GM12891 (cell line): ENCODE measurements at regions not wholly inside any gene's neighbourhood (a gene's known extent, or its start where the extent isn't known, plus 50 kb on each side); places are given as distances from the start of the nearest gene placed in this dataset.

Source experiments
- DNase-seq: peaks from one replicate; pipeline ENCODE4 v3.0.0; 2011; ENCODE audit warnings: low spot score; ENCODE audit not compliant: insufficient read length
- FAIRE-seq: peaks from 2 replicates; lab custom pipeline; 2011; peaks lifted over from hg19 to GRCh38; lab: Jason Lieb, UNC
- PAX5 ChIP-seq: IDR thresholded peaks from 2 replicates; pipeline ENCODE4 v1.6.1; 2011; ENCODE audit warnings: low read length, moderate library complexity, mild to moderate bottlenecking; ENCODE audit not compliant: insufficient read depth, severe bottlenecking
- POLR2A ChIP-seq: IDR thresholded peaks from 2 replicates; pipeline ENCODE4 v1.6.1; 2011; ENCODE audit warnings: low read depth, low read length, control low read depth
- POLR2AphosphoS5 ChIP-seq: IDR thresholded peaks from 2 replicates; pipeline ENCODE4 v1.6.1; 2011; ENCODE audit warnings: low read depth, low read length, control low read depth
- POU2F2 ChIP-seq: IDR thresholded peaks from 2 replicates; pipeline ENCODE4 v1.6.1; 2011; ENCODE audit warnings: low read depth, mild to moderate bottlenecking, control low read depth, low read length, moderate library complexity
- SPI1 ChIP-seq: IDR thresholded peaks from 2 replicates; pipeline ENCODE4 v1.6.1; 2011; ENCODE audit warnings: low read depth, low read length, control low read depth
- TAF1 ChIP-seq: IDR thresholded peaks from 2 replicates; pipeline ENCODE4 v1.6.1; 2011; ENCODE audit warnings: low read depth, low read length, control low read depth

DNA sequence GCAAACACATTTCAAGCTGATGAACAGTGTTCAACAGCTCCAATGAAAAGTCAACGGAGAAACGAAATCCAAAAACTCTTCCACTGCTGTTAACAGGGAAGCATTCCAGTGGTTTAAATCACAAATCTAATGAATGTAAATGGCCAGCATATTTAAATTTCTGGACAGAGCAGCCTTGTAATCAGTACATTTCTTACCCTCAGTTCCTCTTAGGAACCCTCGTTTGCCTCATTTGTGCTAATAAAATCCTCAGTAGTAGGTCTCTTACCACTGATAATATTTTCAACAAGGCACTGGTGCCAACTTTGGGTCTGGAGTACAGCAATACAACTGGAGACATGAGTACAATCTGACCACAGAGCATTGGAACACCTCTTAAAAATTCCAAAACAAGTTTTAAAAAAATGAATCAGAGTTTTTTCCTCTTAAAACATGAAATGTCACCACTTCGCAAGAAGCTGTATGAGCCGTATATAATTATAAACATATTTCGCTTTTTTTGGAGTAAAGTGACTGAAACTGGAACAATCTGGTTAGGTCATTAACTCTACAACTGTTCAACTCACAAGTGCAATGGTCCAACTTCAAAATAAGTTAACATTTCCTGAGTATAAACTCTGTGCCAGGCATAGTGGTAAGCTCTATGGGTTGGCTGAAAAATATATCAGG lies 211.2 kb downstream of the CPEB2 start:
- no peak for DNase-seq
- TF ChIP-seq POLR2AphosphoS5 (no peak), POLR2A (no peak), PAX5 (no peak), SPI1 (no peak), TAF1 (no peak), POU2F2 (no peak)
- no peak for FAIRE-seq

DNA sequence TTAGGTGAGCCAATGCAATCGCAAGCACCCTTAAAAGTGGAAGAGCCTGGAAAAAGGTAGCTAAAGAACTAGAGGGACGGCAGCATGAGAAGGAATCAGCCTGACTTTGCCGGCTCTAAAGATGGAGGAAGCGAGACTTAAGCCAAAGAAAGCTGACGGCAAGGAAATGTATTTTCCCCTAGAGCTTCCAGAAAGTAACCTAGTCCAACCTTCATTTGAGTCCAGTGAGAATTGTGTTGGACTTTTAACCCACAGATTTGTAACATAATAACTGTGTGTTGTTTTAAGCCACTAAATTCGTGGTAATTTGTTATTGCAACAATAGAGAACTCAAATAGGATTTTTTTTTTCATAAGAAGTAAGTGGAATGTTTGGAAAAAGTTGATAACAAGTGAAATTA lies 212.7 kb upstream of the C1QTNF7 start:
- DNase-seq (no peak), FAIRE-seq (no peak)
- TF ChIP-seq POLR2AphosphoS5 = no peak
- no peak for TF ChIP-seq POU2F2

DNA sequence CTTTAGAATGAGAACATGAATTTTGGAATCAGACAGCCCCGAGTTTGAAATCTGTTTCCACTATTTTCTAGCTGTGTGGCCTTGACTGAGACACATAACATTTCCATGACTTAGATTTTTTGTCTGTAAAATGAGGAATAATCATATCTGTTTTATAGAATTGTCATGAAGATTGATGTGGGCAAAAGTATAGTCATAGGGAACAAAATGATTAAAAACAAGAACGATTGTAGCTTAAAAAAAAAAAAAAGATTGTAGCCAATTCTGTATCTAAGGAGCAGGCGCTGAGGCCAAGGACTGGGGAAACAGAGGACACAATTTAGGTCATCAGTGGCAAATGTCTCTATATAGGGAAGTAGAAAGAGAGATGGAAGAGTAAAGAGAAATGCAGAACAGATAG lies 201.6 kb upstream of the C1QTNF7 start:
- no peak for DNase-seq
- FAIRE-seq = no peak
- TF ChIP-seq PAX5 = no peak
- no peak for TF ChIP-seq POLR2A
- no peak for TF ChIP-seq POLR2AphosphoS5
- TF ChIP-seq POU2F2 = no peak
- no peak for TF ChIP-seq TAF1
- TF ChIP-seq SPI1 = no peak

DNA sequence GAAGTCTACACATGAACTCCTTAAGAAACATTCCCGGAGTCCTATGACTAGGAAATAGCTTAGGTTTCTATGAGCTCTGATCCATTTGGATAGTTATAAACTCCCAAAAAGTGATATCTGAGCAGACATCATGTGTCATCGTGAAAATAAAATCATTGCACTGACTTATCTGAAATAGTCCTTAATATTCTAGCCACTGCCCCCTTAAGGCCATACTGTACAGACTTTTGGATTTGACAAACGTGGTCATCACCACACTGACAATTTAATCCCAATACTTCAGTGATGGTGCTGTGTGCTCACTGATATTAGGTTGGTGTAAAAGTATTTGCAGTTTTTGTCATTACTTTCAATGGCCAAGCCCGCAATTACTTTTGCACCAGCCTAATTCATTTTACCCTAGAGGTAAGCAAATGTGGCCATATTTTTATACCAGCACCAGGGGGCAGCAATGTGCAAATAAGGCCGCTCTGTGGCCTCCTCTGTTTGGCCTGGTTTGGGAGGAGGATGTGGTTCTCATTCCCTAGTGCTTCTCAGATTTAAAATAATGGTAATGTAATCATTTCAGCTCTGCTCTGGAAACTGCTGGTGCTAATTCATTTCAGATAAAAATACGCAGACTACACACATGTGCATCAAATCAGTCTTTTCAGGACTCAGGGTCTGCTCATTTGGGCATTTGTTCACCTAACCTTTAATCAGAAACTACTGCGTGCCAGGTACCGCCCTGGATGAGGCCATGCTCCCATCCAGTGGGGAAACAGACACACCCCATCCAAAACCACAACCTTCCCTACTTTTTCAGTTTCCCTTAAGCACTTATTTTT lies 196.4 kb upstream of the C1QTNF7 start:
- no peak for TF ChIP-seq POLR2AphosphoS5
- no peak for TF ChIP-seq SPI1
- no peak for TF ChIP-seq PAX5
- no peak for TF ChIP-seq POU2F2
- TF ChIP-seq TAF1 = no peak
- TF ChIP-seq POLR2A = no peak
- DNase-seq = peak; percentile 27
- peak; percentile 95 for FAIRE-seq

DNA sequence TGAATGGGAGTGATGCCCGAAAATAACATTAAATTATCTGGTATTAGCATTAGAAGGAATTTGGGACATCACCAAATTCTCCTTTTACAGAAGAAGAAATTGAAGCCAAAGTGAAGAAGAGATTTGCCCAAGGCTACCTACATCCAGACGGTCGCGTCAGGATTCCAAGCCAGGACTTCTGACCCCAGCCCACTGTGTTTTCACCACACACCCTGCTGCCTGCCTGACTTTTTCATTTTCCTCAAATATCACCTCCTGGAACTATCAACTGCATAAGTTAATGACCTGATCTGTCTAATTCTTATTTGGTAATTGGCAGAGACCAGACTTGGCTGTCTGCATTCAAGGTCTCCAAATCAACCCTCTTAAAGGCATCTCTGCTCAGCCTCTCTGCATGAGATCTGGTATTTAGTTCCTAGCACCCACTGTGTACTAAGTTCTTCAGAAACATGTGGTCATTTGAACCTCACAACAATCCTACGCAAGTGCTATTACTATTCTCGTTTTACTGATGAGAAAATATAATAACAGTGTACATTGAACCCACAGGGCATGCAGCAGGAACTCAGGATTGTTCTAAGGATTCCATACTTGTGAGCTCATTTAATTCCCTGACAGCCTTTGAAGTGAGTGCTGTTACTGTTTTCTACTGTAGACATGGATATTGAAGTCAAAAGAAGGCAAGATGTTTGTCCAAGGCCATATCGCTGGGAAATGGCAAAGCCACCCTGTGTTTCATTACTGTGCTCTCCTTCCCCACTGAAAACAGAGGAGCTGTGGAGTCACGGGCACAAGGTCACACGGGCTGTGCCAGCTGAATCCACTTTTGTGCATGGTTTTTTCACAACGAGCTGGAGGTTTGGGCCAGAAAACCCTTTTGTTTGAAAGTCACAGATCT lies 195.2 kb upstream of the C1QTNF7 start:
- TF ChIP-seq TAF1 (no peak), SPI1 (no peak), PAX5 (no peak), POLR2AphosphoS5 (no peak), POU2F2 (no peak), POLR2A (no peak)
- no peak for FAIRE-seq
- no peak for DNase-seq

DNA sequence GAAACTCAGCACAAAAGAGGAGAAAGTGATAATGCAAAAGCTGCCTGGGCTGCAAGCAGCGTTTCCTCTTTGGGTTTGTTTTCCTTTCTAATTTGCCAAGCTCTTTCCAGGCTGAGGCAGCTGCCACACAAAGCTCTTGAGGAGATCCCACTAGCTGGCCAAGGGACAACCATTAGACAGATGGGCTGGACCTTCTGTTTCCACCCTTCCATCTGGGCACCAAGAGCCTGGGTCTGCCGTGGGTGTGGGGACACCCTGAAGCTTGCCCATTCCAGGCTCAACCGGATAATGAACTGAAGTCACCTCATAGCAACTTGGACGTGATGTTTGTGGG lies 194.6 kb upstream of the C1QTNF7 start:
- no peak for DNase-seq
- FAIRE-seq = no peak
- no peak for TF ChIP-seq PAX5
- no peak for TF ChIP-seq POLR2AphosphoS5
- no peak for TF ChIP-seq POU2F2
- no peak for TF ChIP-seq POLR2A
- no peak for TF ChIP-seq TAF1
- TF ChIP-seq SPI1 = no peak

DNA sequence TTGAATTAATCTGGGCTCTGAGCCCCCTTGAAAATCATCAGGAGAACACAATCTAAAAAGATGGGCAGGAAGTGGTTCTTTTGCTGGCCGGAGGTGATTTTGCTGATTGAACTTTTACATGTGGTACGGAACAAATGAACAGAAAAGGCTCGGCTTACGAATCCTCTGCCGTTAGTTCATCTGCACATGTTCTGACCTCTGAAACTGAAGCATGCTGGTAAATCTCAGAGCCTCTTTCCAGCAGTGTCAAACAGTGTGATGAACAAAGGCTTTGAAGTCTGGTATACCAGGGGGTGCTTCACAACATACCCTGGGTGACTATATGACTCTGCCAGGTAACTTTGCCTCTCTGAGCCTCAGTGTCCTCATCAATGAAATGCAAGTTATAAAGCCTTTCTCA lies 194.2 kb upstream of the C1QTNF7 start:
- DNase-seq (no peak), FAIRE-seq (no peak)
- no peak for TF ChIP-seq POLR2A
- TF ChIP-seq TAF1 = no peak
- no peak for TF ChIP-seq PAX5
- TF ChIP-seq POU2F2 = no peak
- no peak for TF ChIP-seq POLR2AphosphoS5
- TF ChIP-seq SPI1 = no peak

DNA sequence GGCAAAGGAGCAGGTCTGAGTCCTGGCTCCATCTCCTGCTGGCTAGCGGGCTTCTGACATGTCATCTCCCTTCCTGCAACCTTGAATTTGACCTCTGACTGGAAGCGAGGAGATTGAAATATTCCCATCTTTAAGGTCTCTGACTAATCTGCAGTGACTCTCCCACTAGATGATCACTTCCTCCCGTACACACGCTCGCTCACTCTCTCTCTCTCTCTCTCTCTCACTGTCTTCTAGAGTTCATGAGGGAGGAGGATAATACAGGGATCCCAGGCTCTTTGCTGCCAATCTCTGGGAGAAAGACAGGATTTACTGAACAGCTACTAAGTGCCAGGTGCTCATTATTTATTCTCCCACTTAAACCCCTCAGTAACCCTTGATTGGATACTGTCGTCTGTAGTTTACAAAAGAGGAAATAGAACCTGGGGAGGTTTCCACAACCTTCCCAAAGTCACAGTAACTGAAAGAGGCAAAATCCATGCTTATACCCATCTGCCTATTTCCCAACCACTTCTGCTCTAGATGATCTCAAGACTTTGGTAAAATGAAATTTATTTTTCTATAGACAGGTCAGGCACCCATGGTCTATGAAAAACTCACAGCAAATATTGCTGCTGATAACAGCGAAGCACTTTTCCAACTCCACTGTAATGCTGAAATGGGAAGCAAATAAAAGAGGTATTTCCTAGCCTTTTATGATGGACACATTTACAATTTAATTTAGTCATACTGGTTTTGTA lies 193.5 kb upstream of the C1QTNF7 start:
- no peak for FAIRE-seq
- no peak for DNase-seq
- TF ChIP-seq SPI1 (peak; percentile 48; the same call in 1 of the 2 replicates), POU2F2 (no peak), TAF1 (no peak), PAX5 (no peak), POLR2AphosphoS5 (no peak), POLR2A (no peak)

DNA sequence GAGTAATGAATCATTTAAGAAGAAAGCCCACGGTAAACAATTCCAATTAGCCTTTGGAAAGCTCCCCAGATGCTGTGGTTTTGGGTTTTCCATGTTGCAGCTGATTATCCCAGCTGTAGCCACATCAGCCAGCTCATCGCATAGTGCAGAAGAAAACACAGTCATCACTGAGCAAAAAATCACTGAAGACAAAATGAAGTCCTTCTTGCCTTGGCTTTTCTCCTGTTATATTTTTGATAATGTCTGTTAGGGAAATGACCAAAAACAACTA lies 193.0 kb upstream of the C1QTNF7 start:
- no peak for DNase-seq
- FAIRE-seq = no peak
- TF ChIP-seq POLR2A (no peak), POLR2AphosphoS5 (no peak), TAF1 (no peak), SPI1 (no peak), POU2F2 (no peak), PAX5 (no peak)

DNA sequence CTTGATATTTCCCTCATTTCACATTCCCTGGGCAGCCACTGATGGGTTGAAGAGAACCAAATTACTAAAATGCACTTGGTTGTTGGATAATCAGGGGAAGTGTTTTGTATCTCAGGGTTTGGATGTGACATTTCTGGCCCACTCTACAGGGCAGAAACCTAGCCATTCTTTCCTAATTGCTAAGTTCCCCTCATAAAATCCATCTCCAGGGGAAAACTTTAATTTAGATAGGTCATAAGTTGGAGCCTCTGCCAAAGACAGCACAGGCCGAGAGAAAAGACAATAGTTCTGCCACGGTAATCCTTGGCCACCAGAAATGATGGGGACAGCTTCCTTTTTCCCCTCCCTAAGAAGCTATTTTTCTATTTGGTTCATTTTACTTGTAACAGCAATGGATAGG lies 192.7 kb upstream of the C1QTNF7 start:
- no peak for FAIRE-seq
- TF ChIP-seq POLR2A (no peak), PAX5 (no peak), TAF1 (no peak), POLR2AphosphoS5 (no peak), POU2F2 (no peak), SPI1 (no peak)
- no peak for DNase-seq
